Liver (tissue), 8 donors: ENCODE measurements at regions not wholly inside any gene's neighbourhood (a gene's known extent, or its start where the extent isn't known, plus 50 kb on each side); places are given as distances from the start of the nearest gene placed in this dataset.

Experiments used
- DNase-seq: peaks from one replicate; pipeline ENCODE4 v3.0.0-alpha.2; 2017; ENCODE audit warnings: low spot score
- H3K27ac ChIP-seq, 2 donors: one replicate each; pipeline ENCODE4 v1.7.0; 2013; ENCODE audit warnings: inconsistent platforms in 2 of 2, low read length in 2 of 2, control low read depth in 1 of 2, low read depth in 1 of 2, mild to moderate bottlenecking in 1 of 2
- H3K27me3 ChIP-seq, 4 donors: one replicate each; pipeline versions ENCODE4 v1.6.1 to v1.7.0; 2013; ENCODE audit warnings: low read length in 3 of 4, inconsistent platforms in 1 of 4, mild to moderate bottlenecking in 1 of 4, moderate library complexity in 1 of 4; ENCODE audit not compliant: control insufficient read depth in 4 of 4, insufficient read depth in 4 of 4
- H3K36me3 ChIP-seq, 4 donors: one replicate each; pipeline versions ENCODE4 v1.6.1 to v1.7.0; 2013; ENCODE audit warnings: low read length in 3 of 4, mild to moderate bottlenecking in 3 of 4, low read depth in 1 of 4, moderate library complexity in 1 of 4; ENCODE audit not compliant: control insufficient read depth in 4 of 4, insufficient read depth in 3 of 4
- H3K4me1 ChIP-seq, 4 donors: one replicate each; pipeline versions ENCODE4 v1.6.1 to v1.7.0; 2013; ENCODE audit warnings: low read length in 3 of 4, mild to moderate bottlenecking in 3 of 4, moderate library complexity in 1 of 4; ENCODE audit not compliant: control insufficient read depth in 4 of 4, insufficient read depth in 4 of 4
- H3K4me3 ChIP-seq, 3 donors: one replicate each; pipeline versions ENCODE4 v1.6.1 to v1.7.0; 2013; ENCODE audit warnings: low read length in 3 of 3, control low read depth in 1 of 3, low read depth in 1 of 3, mild to moderate bottlenecking in 1 of 3
- H3K9ac ChIP-seq, 2 donors: one replicate each; pipeline ENCODE4 v1.7.0; 2013; ENCODE audit warnings: low read length in 2 of 2, mild to moderate bottlenecking in 2 of 2, moderate library complexity in 2 of 2, control low read depth in 1 of 2, low read depth in 1 of 2
- H3K9me3 ChIP-seq, 4 donors: one replicate each; pipeline versions ENCODE4 v1.6.1 to v1.7.0; 2013; ENCODE audit warnings: low read length in 3 of 4; ENCODE audit not compliant: control insufficient read depth in 4 of 4
- EGR1 ChIP-seq, 2 donors: IDR thresholded peaks; 2 replicates each; pipeline ENCODE4 v1.6.1; 2016 to 2018; ENCODE audit warnings: antibody characterized with exemption in 2 of 2, low read depth in 2 of 2
- FOXA1 ChIP-seq: IDR thresholded peaks from 2 replicates; pipeline ENCODE4 v1.6.1; 2016; ENCODE audit warnings: antibody characterized with exemption
- FOXA2 ChIP-seq: IDR thresholded peaks from 2 replicates; pipeline ENCODE4 v1.6.1; 2016; ENCODE audit warnings: antibody characterized with exemption
- GABPA ChIP-seq, 2 donors: IDR thresholded peaks in 1 of 2; conservative IDR thresholded peaks in 1 of 2; 2 replicates each; pipeline ENCODE4 v1.6.1; 2016; ENCODE audit warnings: antibody characterized with exemption in 2 of 2, mild to moderate bottlenecking in 1 of 2, moderate library complexity in 1 of 2
- HNF4A ChIP-seq, 2 donors: conservative IDR thresholded peaks; 2 replicates each; pipeline ENCODE4 v1.6.1; 2016; ENCODE audit warnings: antibody characterized with exemption in 2 of 2, mild to moderate bottlenecking in 2 of 2
- HNF4G ChIP-seq: IDR thresholded peaks from 2 replicates; pipeline ENCODE4 v1.6.1; 2016; ENCODE audit warnings: antibody characterized with exemption
- JUND ChIP-seq, 2 donors: IDR thresholded peaks; 2 replicates each; pipeline ENCODE4 v1.6.1; 2016; ENCODE audit warnings: antibody characterized with exemption in 2 of 2
- NR2F2 ChIP-seq: IDR thresholded peaks from 2 replicates; pipeline ENCODE4 v1.6.1; 2016; ENCODE audit warnings: antibody characterized with exemption
- RAD21 ChIP-seq, 2 donors: IDR thresholded peaks; 2 replicates each; pipeline ENCODE4 v1.6.1; 2016; ENCODE audit warnings: antibody characterized with exemption in 2 of 2, mild to moderate bottlenecking in 2 of 2
- REST ChIP-seq: IDR thresholded peaks from 2 replicates; pipeline ENCODE4 v1.6.1; 2016; ENCODE audit warnings: antibody characterized with exemption, mild to moderate bottlenecking
- RXRA ChIP-seq, 2 donors: IDR thresholded peaks; 2 replicates each; pipeline ENCODE4 v1.6.1; 2017 to 2018; ENCODE audit warnings: antibody characterized with exemption in 2 of 2, mild to moderate bottlenecking in 1 of 2
- SP1 ChIP-seq: IDR thresholded peaks from 2 replicates; pipeline ENCODE4 v1.6.1; 2018; ENCODE audit warnings: antibody characterized with exemption, mild to moderate bottlenecking
- TAF1 ChIP-seq: conservative IDR thresholded peaks from 2 replicates; pipeline ENCODE4 v1.6.1; 2016; ENCODE audit warnings: antibody characterized with exemption, mild to moderate bottlenecking
- YY1 ChIP-seq: IDR thresholded peaks from 2 replicates; pipeline ENCODE4 v1.6.1; 2016; ENCODE audit warnings: antibody characterized with exemption, mild to moderate bottlenecking
- ZBTB33 ChIP-seq: IDR thresholded peaks from 2 replicates; pipeline ENCODE4 v1.6.1; 2016; ENCODE audit warnings: antibody characterized with exemption
- WGBS: extraction: QIAGEN DNeasy Blood & Tissue Kit; methylation state at CpG from one replicate; pipeline ENCODE4 v1.1.7; 2013; 5-methylcytosine and 5-hydroxymethylcytosine counted together
- TF ChIP-seq, protein P1 (sequence below): fragments of 150-350 bp; IDR thresholded peaks from 2 replicates; pipeline ENCODE4 v1.5.1; 2017; ENCODE audit warnings: improper control_type of control experiment, low read depth, low read length; ENCODE audit not compliant: missing input control
- TF ChIP-seq, protein P2 (sequence below): IDR thresholded peaks from 2 replicates; pipeline ENCODE4 v1.6.1; 2016; ENCODE audit warnings: antibody characterized with exemption
- TF ChIP-seq, protein P3 (sequence below): IDR thresholded peaks from 2 replicates; pipeline ENCODE4 v1.6.1; 2016; ENCODE audit warnings: antibody characterized with exemption
- donor health status: healthy.
- donor health status: healthy.
- donor health status: healthy.
- donor health status: healthy.
- donor health status: healthy.

- Histone ChIP-seq H3K4me3 (no peak overlapping the region), H3K9me3 (peaks cover 2 to 8% (median 5%) of the 10 kb centered on the region in 4 donors), H3K36me3 (no peaks in the 10 kb centered on the region), H3K9ac (no peak overlapping the region), H3K4me1 (no peaks in the 10 kb centered on the region), H3K27ac (no peak overlapping the region), H3K27me3 (no peaks in the 10 kb centered on the region)
- TF ChIP-seq HNF4G (no peak), EGR1 (IDR thresholded peaks at IDR 0.05; ENCODE audit: low read depth in 2 of 2) (no peak), YY1 (no peak), RAD21 (IDR thresholded peaks at IDR 0.05) (no peak), NR2F2 (no peak), JUND (IDR thresholded peaks at IDR 0.05) (no peak)
- TF ChIP-seq, protein P1, sequence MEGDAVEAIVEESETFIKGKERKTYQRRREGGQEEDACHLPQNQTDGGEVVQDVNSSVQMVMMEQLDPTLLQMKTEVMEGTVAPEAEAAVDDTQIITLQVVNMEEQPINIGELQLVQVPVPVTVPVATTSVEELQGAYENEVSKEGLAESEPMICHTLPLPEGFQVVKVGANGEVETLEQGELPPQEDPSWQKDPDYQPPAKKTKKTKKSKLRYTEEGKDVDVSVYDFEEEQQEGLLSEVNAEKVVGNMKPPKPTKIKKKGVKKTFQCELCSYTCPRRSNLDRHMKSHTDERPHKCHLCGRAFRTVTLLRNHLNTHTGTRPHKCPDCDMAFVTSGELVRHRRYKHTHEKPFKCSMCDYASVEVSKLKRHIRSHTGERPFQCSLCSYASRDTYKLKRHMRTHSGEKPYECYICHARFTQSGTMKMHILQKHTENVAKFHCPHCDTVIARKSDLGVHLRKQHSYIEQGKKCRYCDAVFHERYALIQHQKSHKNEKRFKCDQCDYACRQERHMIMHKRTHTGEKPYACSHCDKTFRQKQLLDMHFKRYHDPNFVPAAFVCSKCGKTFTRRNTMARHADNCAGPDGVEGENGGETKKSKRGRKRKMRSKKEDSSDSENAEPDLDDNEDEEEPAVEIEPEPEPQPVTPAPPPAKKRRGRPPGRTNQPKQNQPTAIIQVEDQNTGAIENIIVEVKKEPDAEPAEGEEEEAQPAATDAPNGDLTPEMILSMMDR = no peak
- no peak for DNase-seq
Observed at GRCh38 chr14:92244805-92245204, 78.2 kb upstream of the SLC24A4 start.

GRCh38 chr14:92247341-92247740 is 75.6 kb upstream of the SLC24A4 start:
- peaks cover 2 to 8% (median 4%) of the 10 kb centered on the region in 4 donors for H3K9me3 ChIP-seq
- 62% methylated on average over 4 of the region's 4 CpGs for WGBS
- H3K4me1 ChIP-seq = no peaks in the 10 kb centered on the region
- no peak overlapping the region for H3K9ac ChIP-seq
- DNase-seq = no peak
- peaks cover 0 to 3% (median 0%) of the 10 kb centered on the region in 4 donors for H3K27me3 ChIP-seq
- TF ChIP-seq JUND (IDR thresholded peaks at IDR 0.05) = no peak
- no peak for TF ChIP-seq NR2F2
- TF ChIP-seq SP1 = no peak
- TF ChIP-seq ZBTB33 = no peak
- TF ChIP-seq, protein P1 = no peak
- no peak for TF ChIP-seq YY1
- no peak for TF ChIP-seq RAD21 (IDR thresholded peaks at IDR 0.05)
- no peak for TF ChIP-seq FOXA2
- TF ChIP-seq, protein P2, sequence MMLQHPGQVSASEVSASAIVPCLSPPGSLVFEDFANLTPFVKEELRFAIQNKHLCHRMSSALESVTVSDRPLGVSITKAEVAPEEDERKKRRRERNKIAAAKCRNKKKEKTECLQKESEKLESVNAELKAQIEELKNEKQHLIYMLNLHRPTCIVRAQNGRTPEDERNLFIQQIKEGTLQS = no peak
- no peak for TF ChIP-seq EGR1 (IDR thresholded peaks at IDR 0.05; ENCODE audit: low read depth in 2 of 2)
- TF ChIP-seq RXRA (IDR thresholded peaks at IDR 0.05) = no peak
- no peak for TF ChIP-seq HNF4G
- TF ChIP-seq HNF4A (conservative IDR thresholded peaks at IDR 0.05) = no peak
- TF ChIP-seq GABPA (IDR thresholded peaks at IDR 0.05 in 1 of 2, conservative IDR thresholded peaks at IDR 0.05 in 1 of 2) = no peak
- no peak for TF ChIP-seq REST
- TF ChIP-seq, protein P3, sequence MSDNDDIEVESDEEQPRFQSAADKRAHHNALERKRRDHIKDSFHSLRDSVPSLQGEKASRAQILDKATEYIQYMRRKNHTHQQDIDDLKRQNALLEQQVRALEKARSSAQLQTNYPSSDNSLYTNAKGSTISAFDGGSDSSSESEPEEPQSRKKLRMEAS = no peak
- no peak for TF ChIP-seq FOXA1
- no peak for TF ChIP-seq TAF1
- H3K36me3 ChIP-seq = no peaks in the 10 kb centered on the region
- H3K27ac ChIP-seq = no peak overlapping the region
- H3K4me3 ChIP-seq = no peak overlapping the region
